Hepatocyte (in vitro differentiated cells): ENCODE measurements at regions not wholly inside any gene's neighbourhood (a gene's known extent, or its start where the extent isn't known, plus 50 kb on each side); places are given as distances from the start of the nearest gene placed in this dataset.
"Not testable (repeated sequence)": the region's sequence is repeated elsewhere in the genome, so short reads cannot be mapped to it uniquely, and the experiment has no call there.

ENCODE experiments used
- DNase-seq: peaks from one replicate; pipeline ENCODE4 v3.0.0-alpha.2; 2016; ENCODE audit warnings: low spot score
- H2AFZ ChIP-seq: fragments of 200-600 bp; sonication (generic); 2 replicates; pipeline ENCODE4 v1.6.0; 2016; ENCODE audit warnings: antibody characterized with exemption, mild to moderate bottlenecking
- H3K27ac ChIP-seq: fragments of 200-600 bp; sonication (generic); 2 replicates; pipeline ENCODE4 v1.5.1; 2016; ENCODE audit warnings: mild to moderate bottlenecking
- H3K27me3 ChIP-seq: fragments of 200-600 bp; sonication (generic); 2 replicates; pipeline ENCODE4 v1.6.1; 2016
- H3K36me3 ChIP-seq: fragments of 200-600 bp; sonication (generic); replicated peaks from 2 replicates; pipeline ENCODE4 v1.5.1; 2016; ENCODE audit warnings: low read depth; ENCODE audit not compliant: insufficient read depth
- H3K4me1 ChIP-seq: fragments of 200-600 bp; sonication (generic); 2 replicates; pipeline ENCODE4 v1.5.1; 2016; ENCODE audit warnings: mild to moderate bottlenecking, moderate library complexity; ENCODE audit not compliant: insufficient read depth
- H3K4me2 ChIP-seq: fragments of 200-600 bp; sonication (generic); 2 replicates; pipeline ENCODE4 v1.6.0; 2016
- H3K4me3 ChIP-seq: fragments of 200-600 bp; sonication (generic); 2 replicates; pipeline ENCODE4 v1.5.1; 2016; ENCODE audit warnings: mild to moderate bottlenecking
- H3K79me2 ChIP-seq: fragments of 200-600 bp; sonication (generic); 2 replicates; pipeline ENCODE4 v1.6.0; 2017; ENCODE audit warnings: mild to moderate bottlenecking
- H3K9me2 ChIP-seq: fragments of 200-600 bp; sonication (generic); replicated peaks from 2 replicates; pipeline ENCODE4 v1.6.0; 2017; ENCODE audit warnings: mild to moderate bottlenecking; ENCODE audit not compliant: insufficient read depth
- H3K9me3 ChIP-seq: fragments of 200-600 bp; sonication (generic); 2 replicates; pipeline ENCODE4 v1.5.1; 2016; ENCODE audit warnings: low read depth, mild to moderate bottlenecking
- H4K20me1 ChIP-seq: fragments of 200-600 bp; sonication (generic); 2 replicates; pipeline ENCODE4 v1.6.0; 2016; ENCODE audit warnings: mild to moderate bottlenecking; ENCODE audit not compliant: insufficient read depth, poor library complexity, severe bottlenecking
- CTCF ChIP-seq: fragments of 200-600 bp; sonication (generic); IDR thresholded peaks from 2 replicates; pipeline ENCODE4 v1.5.1; 2016; ENCODE audit warnings: antibody characterized with exemption, mild to moderate bottlenecking; ENCODE audit not compliant: poor library complexity
- EZH2 ChIP-seq: fragments of 200-600 bp; sonication (generic); IDR thresholded peaks from 2 replicates; pipeline ENCODE4 v1.6.1; 2016; ENCODE audit warnings: antibody characterized with exemption, mild to moderate bottlenecking, borderline replicate concordance
- EZH2phosphoT487 ChIP-seq: fragments of 200-600 bp; sonication (generic); IDR thresholded peaks from one replicate; pipeline ENCODE4 v1.6.1; 2018; ENCODE audit warnings: antibody characterized with exemption, mild to moderate bottlenecking, low read depth, moderate library complexity; ENCODE audit not compliant: unreplicated experiment, severe bottlenecking
- WGBS: methylation state at CpG from one replicate; pipeline ENCODE4 v1.1.6; 2016; ENCODE audit warnings: low lambda C conversion rate; ENCODE audit errors: missing lambda C conversion rate; 5-methylcytosine and 5-hydroxymethylcytosine counted together

DNA sequence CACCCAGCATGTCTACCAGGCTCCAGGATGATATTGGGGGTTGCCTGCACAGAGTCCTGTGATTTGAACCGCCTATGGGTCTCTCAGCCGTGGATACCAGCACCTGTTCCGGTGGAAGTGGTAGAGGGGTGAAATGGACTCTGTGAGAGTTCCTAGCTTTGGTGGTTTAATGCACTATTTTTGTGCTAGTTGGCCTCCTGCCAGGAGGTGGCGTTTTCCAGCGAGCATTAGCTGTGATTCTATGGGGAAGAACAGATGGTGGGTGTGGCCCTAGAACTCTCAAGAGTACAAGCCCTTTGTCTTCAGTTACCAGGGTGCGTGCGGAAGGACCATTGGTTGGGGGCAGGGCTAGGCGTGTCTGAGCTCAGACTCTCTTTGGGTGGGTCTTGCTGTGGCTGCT lies 316.9 kb upstream of the AMOT start:
- Histone ChIP-seq H3K4me3 (no peak overlapping the region), H3K36me3 (no peaks in the 10 kb centered on the region), H2AFZ (no peak overlapping the region), H3K4me1 (no peaks in the 10 kb centered on the region), H3K9me3 (no peaks in the 10 kb centered on the region), H3K79me2 (no peaks in the 10 kb centered on the region), H4K20me1 (no peaks in the 10 kb centered on the region), H3K9me2 (no peaks in the 10 kb centered on the region), H3K4me2 (no peak overlapping the region), H3K27ac (no peak overlapping the region), H3K27me3 (no peaks in the 10 kb centered on the region)
- WGBS: 95% methylated on average over 8 of the region's 8 CpGs
- no peak for DNase-seq
- TF ChIP-seq CTCF: no peak
- TF ChIP-seq EZH2phosphoT487: no peak
- no peak for TF ChIP-seq EZH2

DNA sequence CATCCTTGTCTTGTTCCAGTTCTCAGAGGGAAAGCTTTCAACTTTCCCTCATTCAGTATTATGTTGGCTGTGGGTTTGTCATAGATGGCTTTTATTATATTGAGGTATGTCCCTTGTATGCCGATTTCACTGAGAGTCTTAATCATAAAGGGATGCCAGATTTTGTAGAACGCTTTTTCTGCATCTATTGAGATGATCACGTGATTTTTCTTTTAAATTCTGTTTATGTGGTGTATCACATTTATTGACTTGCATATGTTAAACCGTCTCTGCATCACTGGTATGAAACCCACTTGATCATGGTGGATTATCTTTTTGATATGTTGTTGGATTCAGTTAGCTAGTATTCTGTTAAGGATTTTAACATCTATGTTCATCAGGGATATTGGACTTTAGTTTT lies 313.7 kb upstream of the AMOT start:
- H3K9me2 ChIP-seq, H3K4me1 ChIP-seq, H3K4me3 ChIP-seq, H3K27ac ChIP-seq, H3K4me2 ChIP-seq, H3K27me3 ChIP-seq, H3K9me3 ChIP-seq, H3K79me2 ChIP-seq, H4K20me1 ChIP-seq, H3K36me3 ChIP-seq, H2AFZ ChIP-seq, DNase-seq: not testable (repeated sequence)
- WGBS: 84% methylated on average over 4 of the region's 4 CpGs

- no peak overlapping the region for H3K4me3 ChIP-seq
- H3K79me2 ChIP-seq: no peaks in the 10 kb centered on the region
- no peaks in the 10 kb centered on the region for H3K9me3 ChIP-seq
- H3K36me3 ChIP-seq: no peaks in the 10 kb centered on the region
- no peaks in the 10 kb centered on the region for H4K20me1 ChIP-seq
- H3K27me3 ChIP-seq: no peaks in the 10 kb centered on the region
- DNase-seq: no peak
- no peaks in the 10 kb centered on the region for H3K9me2 ChIP-seq
- no peaks in the 10 kb centered on the region for H3K4me1 ChIP-seq
- H3K4me2 ChIP-seq: no peak overlapping the region
- WGBS: 54% methylated on average over 1 of the region's 1 CpG
- no peak overlapping the region for H2AFZ ChIP-seq
- H3K27ac ChIP-seq: no peak overlapping the region
- no peak for TF ChIP-seq CTCF
- no peak for TF ChIP-seq EZH2
- no peak for TF ChIP-seq EZH2phosphoT487
Observed at GRCh38 chrX:113136836-113137235, 296.2 kb upstream of the AMOT start.

GRCh38 chrX:113133316-113133715 lies 292.7 kb upstream of the AMOT start:
- H3K27ac ChIP-seq: no peak overlapping the region
- H3K27me3 ChIP-seq: no peaks in the 10 kb centered on the region
- 86% methylated on average over 1 of the region's 1 CpG for WGBS
- DNase-seq: no peak
- H3K36me3 ChIP-seq: no peaks in the 10 kb centered on the region
- H3K4me3 ChIP-seq: no peak overlapping the region
- no peaks in the 10 kb centered on the region for H3K9me3 ChIP-seq
- no peaks in the 10 kb centered on the region for H3K4me1 ChIP-seq
- H4K20me1 ChIP-seq: no peaks in the 10 kb centered on the region
- H3K4me2 ChIP-seq: no peak overlapping the region
- H3K9me2 ChIP-seq: no peaks in the 10 kb centered on the region
- TF ChIP-seq EZH2 (no peak), CTCF (no peak), EZH2phosphoT487 (no peak)
- H3K79me2 ChIP-seq: no peaks in the 10 kb centered on the region
- no peak overlapping the region for H2AFZ ChIP-seq
